Stimulated activated memory B cell treated with anti-CD40 and anti-IgM and Interleukin-4, amounts not matched to agents 10 μg/mL and 1 μg/mL and 100 μg/mL, for 72 hours (primary cell): ENCODE measurements at regions not wholly inside any gene's neighbourhood (a gene's known extent, or its start where the extent isn't known, plus 50 kb on each side); places are given as distances from the start of the nearest gene placed in this dataset.

Source experiments
- ATAC-seq: fragments of 150-1000 bp; cut with Tn5 transposase; 2 replicates; pipeline ENCODE4 v1.10.0; 2021
- H3K27ac Mint-ChIP-seq: one replicate; pipeline ENCODE4 v1.8.0; 2022; ENCODE audit warnings: mild to moderate bottlenecking, mixed read lengths
- H3K27me3 Mint-ChIP-seq: one replicate; pipeline ENCODE4 v1.8.0; 2022; ENCODE audit warnings: mixed read lengths
- H3K36me3 Mint-ChIP-seq: one replicate; pipeline ENCODE4 v1.8.0; 2022; ENCODE audit warnings: mixed read lengths
- H3K4me1 Mint-ChIP-seq: one replicate; pipeline ENCODE4 v1.8.0; 2022; ENCODE audit warnings: mixed read lengths
- H3K4me3 Mint-ChIP-seq: one replicate; pipeline ENCODE4 v1.8.0; 2022; ENCODE audit warnings: mild to moderate bottlenecking, moderate library complexity, mixed read lengths
- H3K9me3 Mint-ChIP-seq: one replicate; pipeline ENCODE4 v1.8.0; 2022; ENCODE audit warnings: mixed read lengths

DNA sequence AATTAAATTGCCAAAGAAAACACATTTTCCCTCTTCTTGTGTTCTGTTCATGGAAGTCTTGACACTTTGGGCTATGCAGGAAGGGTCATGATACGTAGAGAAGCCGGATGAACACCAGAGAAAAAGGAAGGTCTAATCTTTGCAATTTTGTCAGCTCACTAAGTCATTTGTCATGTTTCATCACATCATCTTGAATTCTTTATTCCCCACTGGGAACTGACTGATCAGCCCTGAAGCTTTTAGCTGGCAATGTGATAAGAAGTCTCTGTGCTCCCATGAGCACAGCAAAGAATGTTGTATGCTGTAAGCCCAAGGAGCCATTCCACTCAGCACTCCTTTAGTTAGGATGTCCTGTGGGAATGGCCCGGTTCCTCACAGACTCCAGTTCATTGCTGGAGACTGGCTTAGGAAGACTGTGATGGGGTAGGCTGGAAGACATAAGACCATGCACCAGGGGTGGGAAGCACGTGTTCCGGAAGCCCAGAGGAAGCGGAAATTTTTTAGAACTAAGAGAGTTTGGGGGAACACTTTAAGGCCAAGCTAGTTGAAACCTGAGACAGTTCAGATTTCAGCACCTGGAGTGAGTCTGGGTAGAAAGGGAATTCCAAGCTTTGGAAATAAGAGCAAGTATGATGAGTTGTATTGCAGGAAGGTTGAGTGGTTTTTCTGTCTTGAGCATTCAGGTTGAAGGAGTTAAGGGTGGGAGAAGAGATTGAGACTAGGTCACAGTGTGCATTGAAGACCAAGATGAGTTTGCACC lies 306.7 kb upstream of the MTNR1B start:
- H3K27ac Mint-ChIP-seq, result no peak overlapping the region
- peaks cover 5% of the 10 kb centered on the region for H3K9me3 Mint-ChIP-seq
- no peaks in the 10 kb centered on the region for H3K36me3 Mint-ChIP-seq
- H3K27me3 Mint-ChIP-seq, result no peaks in the 10 kb centered on the region
- no peak overlapping the region for H3K4me3 Mint-ChIP-seq
- H3K4me1 Mint-ChIP-seq, result no peaks in the 10 kb centered on the region
- ATAC-seq, result no peak

DNA sequence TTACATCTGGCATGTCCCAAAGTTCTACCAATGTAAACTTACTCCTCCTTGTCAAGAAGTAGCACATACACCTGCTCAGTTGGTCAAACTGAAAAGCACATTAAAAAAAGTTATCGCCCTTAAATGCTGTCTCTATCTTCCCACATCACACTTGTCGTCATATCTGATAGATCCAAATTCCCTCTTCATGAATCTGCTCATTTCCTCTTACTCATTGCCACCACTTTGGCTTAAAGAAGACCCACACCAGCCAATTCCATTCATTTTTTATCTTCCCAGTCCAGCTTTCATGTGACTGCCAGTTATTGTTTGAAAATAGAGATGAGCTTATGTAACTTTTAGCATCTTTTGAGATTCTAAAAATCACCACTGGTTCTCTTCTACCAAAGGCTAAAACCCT lies 305.9 kb upstream of the MTNR1B start:
- H3K4me1 Mint-ChIP-seq, result no peaks in the 10 kb centered on the region
- H3K27ac Mint-ChIP-seq, result no peak overlapping the region
- H3K4me3 Mint-ChIP-seq, result no peak overlapping the region
- ATAC-seq, result no peak
- no peaks in the 10 kb centered on the region for H3K36me3 Mint-ChIP-seq
- peaks cover 5% of the 10 kb centered on the region for H3K9me3 Mint-ChIP-seq
- no peaks in the 10 kb centered on the region for H3K27me3 Mint-ChIP-seq

DNA sequence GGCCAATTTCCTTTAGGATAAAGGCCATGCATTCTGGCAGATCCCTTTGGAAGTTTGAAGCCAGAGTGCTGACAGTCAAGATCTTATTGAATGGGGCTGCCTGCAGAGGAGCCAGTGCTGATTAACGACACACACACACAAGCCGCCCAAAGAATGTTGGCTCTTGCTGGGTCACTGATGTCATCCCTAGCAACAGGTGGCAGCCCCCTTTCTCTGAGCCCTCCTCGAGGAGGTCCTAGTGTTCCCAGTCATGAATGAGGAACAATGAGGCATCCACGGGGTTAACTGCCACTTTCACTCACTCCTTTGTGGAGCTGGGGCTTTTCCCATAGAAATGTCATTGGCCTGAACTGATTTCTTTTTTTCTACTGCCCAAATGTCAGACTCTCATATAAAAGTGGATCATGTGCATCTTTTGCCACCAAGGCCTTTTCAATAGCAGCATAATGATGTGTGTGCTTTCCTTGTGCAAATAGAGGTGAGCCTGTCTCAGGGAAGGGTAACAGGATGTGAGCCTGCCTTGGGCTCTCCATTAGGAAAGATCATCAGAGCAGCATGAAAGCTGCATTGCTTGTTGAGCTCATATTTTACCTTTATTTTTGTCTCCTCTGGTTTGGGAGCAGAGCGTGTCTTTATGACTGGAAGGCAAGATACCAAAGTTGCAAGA lies 301.8 kb upstream of the MTNR1B start:
- Mint-ChIP-seq H3K36me3 (no peaks in the 10 kb centered on the region), H3K27ac (no peak overlapping the region), H3K9me3 (peaks cover 8% of the 10 kb centered on the region), H3K4me3 (no peak overlapping the region), H3K27me3 (no peaks in the 10 kb centered on the region), H3K4me1 (no peaks in the 10 kb centered on the region)
- ATAC-seq, result no peak

DNA sequence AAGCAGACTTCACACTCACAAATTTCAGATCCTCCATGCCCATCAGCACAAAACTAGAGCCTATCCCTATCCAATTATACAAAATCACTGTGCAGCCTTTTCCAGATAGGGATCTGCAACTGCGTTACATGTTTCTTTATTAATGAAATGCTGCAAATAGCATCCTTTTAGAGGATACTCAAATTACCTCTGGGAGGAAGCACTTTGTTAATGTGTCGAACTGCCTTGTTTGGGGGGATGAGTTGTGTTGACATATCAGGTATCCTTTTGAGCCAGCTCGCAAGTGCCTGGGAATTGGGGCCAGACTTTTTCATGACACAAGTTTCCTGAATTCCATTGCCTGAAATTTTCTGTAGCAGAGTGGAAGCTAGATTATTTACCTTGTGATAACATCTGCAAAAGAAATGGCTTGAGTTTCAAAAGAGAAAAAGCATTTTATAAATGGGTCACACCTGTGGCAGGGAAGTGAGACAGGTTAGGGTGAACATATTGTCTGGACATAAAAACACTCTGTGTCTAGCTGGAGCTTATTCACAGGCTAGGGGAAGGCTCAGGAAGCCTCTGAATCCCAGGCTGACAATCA lies 299.1 kb upstream of the MTNR1B start:
- H3K27ac Mint-ChIP-seq, result no peak overlapping the region
- no peak for ATAC-seq
- H3K27me3 Mint-ChIP-seq, result no peaks in the 10 kb centered on the region
- no peaks in the 10 kb centered on the region for H3K36me3 Mint-ChIP-seq
- peaks cover 5% of the 10 kb centered on the region for H3K9me3 Mint-ChIP-seq
- no peaks in the 10 kb centered on the region for H3K4me1 Mint-ChIP-seq
- H3K4me3 Mint-ChIP-seq, result no peak overlapping the region

DNA sequence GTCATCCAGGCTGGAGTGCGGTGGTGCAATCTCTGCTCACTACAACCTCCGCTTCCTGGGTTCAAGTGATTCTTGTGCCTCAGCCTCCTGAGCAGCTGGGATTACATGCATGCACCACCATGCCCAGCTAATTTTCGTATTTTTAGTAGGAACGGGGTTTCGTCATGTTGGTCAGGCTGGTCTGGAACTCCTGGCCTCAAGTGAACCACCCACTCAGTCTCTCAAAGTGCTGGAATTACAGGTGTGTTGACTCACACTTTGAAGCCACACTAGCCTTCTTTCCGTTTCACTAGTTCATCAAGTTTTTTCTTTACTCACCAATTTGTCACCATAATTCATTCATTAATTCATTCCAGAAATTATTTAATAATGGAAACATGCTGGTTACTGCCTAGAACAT lies 298.4 kb upstream of the MTNR1B start:
- H3K4me3 Mint-ChIP-seq, result no peak overlapping the region
- H3K36me3 Mint-ChIP-seq, result no peaks in the 10 kb centered on the region
- no peaks in the 10 kb centered on the region for H3K27me3 Mint-ChIP-seq
- H3K4me1 Mint-ChIP-seq, result no peaks in the 10 kb centered on the region
- ATAC-seq, result no peak
- no peak overlapping the region for H3K27ac Mint-ChIP-seq
- peaks cover 5% of the 10 kb centered on the region for H3K9me3 Mint-ChIP-seq

DNA sequence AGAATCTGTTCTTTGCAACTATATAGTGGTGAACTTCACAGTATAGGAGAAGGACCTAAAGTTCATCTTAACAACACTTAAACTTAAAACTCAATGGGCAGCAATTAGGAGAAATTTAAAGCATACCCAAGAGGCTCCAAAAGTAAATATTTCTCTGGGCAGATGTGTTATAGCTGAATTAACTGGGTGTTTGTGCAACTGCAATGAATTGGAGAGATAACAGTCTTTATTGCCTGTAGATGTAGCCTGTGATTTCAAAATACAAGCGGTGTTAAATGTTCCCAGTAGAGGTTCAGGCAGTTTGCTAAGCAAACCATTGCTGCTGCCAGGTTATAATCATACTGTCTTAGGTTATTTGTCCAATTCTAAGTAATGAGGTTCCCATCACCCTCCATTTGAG lies 294.1 kb upstream of the MTNR1B start:
- Mint-ChIP-seq H3K36me3 (no peaks in the 10 kb centered on the region), H3K27me3 (no peaks in the 10 kb centered on the region), H3K4me1 (no peaks in the 10 kb centered on the region), H3K9me3 (peaks cover 5% of the 10 kb centered on the region), H3K4me3 (no peak overlapping the region), H3K27ac (no peak overlapping the region)
- no peak for ATAC-seq

DNA sequence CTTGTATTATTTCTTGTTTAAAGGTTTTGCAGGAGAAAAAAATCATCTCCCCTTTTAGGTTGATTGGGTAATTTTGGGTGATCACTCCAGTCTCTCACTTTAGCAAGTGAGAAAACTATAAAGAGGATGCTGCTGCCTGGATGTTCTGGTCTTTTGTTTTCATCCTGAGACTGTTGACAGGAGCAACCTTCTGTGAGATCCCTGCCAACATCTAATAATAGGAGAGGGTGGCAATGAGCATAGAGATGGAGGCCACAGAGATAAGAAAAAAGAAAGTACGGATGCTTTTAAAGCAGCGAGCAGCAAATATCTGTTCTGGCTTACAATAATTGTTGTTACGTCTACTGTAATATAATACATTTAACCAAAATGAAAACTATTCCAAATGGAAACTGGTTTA lies 293.6 kb upstream of the MTNR1B start:
- no peaks in the 10 kb centered on the region for H3K36me3 Mint-ChIP-seq
- no peak for ATAC-seq
- H3K27ac Mint-ChIP-seq, result no peak overlapping the region
- H3K4me1 Mint-ChIP-seq, result no peaks in the 10 kb centered on the region
- H3K4me3 Mint-ChIP-seq, result no peak overlapping the region
- peaks cover 5% of the 10 kb centered on the region for H3K9me3 Mint-ChIP-seq
- H3K27me3 Mint-ChIP-seq, result no peaks in the 10 kb centered on the region

DNA sequence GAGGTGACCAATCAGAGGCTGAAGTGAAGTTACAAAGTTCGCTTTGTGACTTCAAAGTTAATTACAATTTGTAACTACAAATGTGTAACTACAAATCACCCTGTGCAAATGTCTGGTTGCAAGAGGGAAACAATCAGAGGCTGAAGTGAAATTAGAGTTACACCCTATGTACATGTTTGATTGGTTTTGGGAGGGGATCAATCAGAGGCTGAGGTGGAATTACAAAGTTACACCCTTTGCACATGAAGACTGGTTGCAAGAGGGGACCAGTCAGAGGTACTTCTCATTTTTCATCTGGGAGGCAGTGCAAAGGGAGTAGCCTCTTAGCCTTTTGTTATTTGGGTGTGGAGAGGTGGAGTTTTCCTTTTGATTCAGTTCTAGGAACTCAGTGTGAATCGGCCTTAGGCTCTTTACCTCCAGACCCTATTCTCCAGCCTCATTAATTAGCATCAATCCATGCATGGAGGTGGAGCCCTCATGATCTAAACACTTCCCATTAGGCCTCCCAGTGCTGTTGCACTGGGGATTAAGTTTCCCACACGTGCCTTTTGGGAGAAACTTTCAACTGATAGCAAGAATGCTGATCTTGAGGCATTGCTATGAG lies 291.3 kb upstream of the MTNR1B start:
- H3K27ac Mint-ChIP-seq, result no peak overlapping the region
- no peak overlapping the region for H3K4me3 Mint-ChIP-seq
- H3K36me3 Mint-ChIP-seq, result no peaks in the 10 kb centered on the region

DNA sequence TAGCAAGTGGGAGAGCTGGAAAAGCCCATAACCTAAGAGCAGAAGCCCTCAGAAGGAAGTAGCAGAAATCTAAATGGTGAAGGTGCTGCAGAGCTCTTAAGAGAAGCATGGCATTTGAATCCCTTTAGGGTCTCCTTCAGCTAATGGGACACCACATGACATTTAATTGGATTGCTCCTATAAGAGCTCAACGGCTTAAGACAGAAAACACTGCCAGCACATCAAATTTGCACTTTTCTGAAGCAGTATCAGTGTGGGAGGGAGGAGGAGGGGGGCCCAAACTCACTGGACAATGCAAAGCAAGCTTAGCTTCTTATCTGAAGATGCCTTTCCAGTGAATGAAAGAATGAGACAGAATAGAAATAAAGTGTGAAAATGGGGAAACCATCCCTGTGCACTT lies 287.9 kb upstream of the MTNR1B start:
- Mint-ChIP-seq H3K9me3 (peaks cover 7% of the 10 kb centered on the region), H3K4me1 (no peaks in the 10 kb centered on the region), H3K27ac (no peak overlapping the region), H3K36me3 (no peaks in the 10 kb centered on the region), H3K27me3 (no peaks in the 10 kb centered on the region), H3K4me3 (no peak overlapping the region)
- ATAC-seq, result no peak

More for the DNA sequence above, 291.3 kb upstream of the MTNR1B start:
- ATAC-seq, result no peak
- Mint-ChIP-seq H3K4me1 (no peaks in the 10 kb centered on the region), H3K9me3 (peaks cover 7% of the 10 kb centered on the region), H3K27me3 (no peaks in the 10 kb centered on the region)

DNA sequence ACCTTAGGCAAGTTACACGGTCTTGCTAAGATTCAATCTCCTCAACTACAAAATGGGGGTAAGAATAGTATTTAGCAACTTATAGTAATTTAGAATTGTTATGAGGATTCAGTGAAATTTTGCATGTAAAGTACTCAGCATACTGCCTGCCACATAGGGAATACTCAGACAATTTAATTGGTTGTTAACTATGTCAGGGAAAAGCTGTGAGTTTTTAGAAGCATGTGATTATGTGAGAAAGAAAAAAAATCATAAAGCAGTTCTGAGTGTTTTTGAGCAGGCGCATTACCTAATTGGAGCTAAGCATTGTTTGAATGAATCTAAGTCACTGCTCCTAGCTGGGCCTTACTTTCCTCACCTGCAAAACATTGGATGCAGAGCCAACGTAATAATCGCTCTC lies 287.3 kb upstream of the MTNR1B start:
- H3K9me3 Mint-ChIP-seq, result peaks cover 7% of the 10 kb centered on the region
- H3K36me3 Mint-ChIP-seq, result no peaks in the 10 kb centered on the region
- no peaks in the 10 kb centered on the region for H3K27me3 Mint-ChIP-seq
- no peak for ATAC-seq
- no peak overlapping the region for H3K4me3 Mint-ChIP-seq
- H3K27ac Mint-ChIP-seq, result no peak overlapping the region
- no peaks in the 10 kb centered on the region for H3K4me1 Mint-ChIP-seq

DNA sequence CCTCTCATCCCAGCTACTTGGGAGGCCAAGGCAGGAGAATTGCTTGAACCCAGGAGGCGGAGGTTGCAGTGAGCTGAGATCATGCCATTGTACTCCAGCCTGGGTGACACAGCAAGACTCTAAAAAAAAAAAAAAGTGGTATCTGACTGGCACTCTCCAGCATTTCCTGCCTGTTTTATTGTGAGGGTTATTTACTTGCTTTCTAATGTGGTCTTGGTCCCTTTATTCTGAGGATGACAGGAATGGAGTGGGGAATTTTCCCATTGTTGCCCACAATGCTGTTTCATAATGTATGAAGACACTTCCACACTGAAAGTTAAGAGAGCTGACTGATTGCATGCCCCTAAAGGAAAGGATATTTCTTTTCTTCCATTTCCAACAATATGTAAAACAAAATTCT lies 286.5 kb upstream of the MTNR1B start:
- no peak overlapping the region for H3K27ac Mint-ChIP-seq
- ATAC-seq, result no peak
- no peaks in the 10 kb centered on the region for H3K4me1 Mint-ChIP-seq
- no peaks in the 10 kb centered on the region for H3K36me3 Mint-ChIP-seq
- no peaks in the 10 kb centered on the region for H3K27me3 Mint-ChIP-seq
- no peak overlapping the region for H3K4me3 Mint-ChIP-seq
- peaks cover 10% of the 10 kb centered on the region for H3K9me3 Mint-ChIP-seq

DNA sequence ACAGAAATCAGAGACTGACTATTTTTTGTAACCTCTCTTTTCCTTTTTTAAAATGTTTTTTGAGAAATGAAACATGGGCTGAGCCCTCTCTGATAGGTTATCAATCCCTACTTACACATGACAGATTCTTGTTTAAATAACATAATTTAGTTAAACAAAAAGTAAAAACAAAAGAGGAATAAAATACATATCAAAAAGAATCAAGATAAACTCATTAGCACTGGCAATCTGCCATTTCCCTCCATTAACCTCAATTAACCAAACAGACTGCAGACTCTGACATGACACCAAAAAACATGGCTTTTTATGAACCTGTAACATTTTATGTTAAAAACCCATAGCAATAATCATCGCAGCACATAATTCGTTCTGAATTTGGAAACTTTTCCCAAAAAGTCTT lies 284.4 kb upstream of the MTNR1B start:
- Mint-ChIP-seq H3K9me3 (peaks cover 10% of the 10 kb centered on the region), H3K27ac (no peak overlapping the region), H3K4me1 (no peaks in the 10 kb centered on the region), H3K27me3 (no peaks in the 10 kb centered on the region), H3K36me3 (no peaks in the 10 kb centered on the region), H3K4me3 (no peak overlapping the region)
- ATAC-seq, result no peak

DNA sequence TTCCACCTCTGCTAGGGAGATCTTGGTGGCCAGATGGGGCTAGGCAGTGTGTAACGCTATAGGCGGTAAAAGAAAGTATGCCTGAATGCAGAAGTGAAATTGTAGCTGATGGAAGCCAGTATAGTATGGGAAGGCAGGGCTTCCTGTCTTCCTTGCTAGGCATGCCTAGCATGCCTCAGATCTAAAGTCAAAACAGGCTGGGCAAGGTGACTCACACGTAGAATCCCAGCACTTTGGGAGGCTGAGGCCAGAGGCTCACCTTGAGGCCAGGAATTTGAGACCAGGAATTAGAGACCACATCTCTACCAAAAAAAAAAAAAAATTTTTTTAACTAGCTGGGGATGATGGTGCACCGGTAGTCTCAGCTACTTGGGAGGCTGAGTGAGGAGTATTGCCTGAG lies 281.7 kb upstream of the MTNR1B start:
- peaks cover 7% of the 10 kb centered on the region for H3K9me3 Mint-ChIP-seq
- no peak overlapping the region for H3K4me3 Mint-ChIP-seq

DNA sequence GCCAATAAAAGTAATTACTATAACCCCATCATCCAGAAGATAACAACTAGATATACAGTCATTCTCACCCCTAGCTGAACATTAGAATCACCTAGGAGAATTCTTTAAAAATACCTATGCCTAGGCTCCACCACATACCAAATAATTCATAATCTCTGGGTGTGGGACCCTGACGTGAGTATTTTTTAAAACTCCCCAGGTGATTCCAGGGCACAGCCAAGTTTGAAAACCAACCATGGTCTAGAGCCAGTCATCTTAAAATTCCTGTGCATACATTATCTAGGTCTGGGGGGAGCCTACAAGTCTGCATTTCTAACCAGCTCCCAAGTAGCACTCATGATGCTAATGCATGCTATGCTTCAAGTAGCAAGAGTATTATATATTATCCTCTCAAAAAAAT lies 281.0 kb upstream of the MTNR1B start:
- H3K27me3 Mint-ChIP-seq, result no peaks in the 10 kb centered on the region
- H3K4me1 Mint-ChIP-seq, result no peaks in the 10 kb centered on the region
- no peak overlapping the region for H3K4me3 Mint-ChIP-seq
- H3K27ac Mint-ChIP-seq, result no peak overlapping the region
- no peak for ATAC-seq
- no peaks in the 10 kb centered on the region for H3K36me3 Mint-ChIP-seq
- peaks cover 7% of the 10 kb centered on the region for H3K9me3 Mint-ChIP-seq

More for the DNA sequence above, 281.7 kb upstream of the MTNR1B start:
- H3K27ac Mint-ChIP-seq, result no peak overlapping the region
- H3K27me3 Mint-ChIP-seq, result no peaks in the 10 kb centered on the region
- no peaks in the 10 kb centered on the region for H3K36me3 Mint-ChIP-seq
- H3K4me1 Mint-ChIP-seq, result no peaks in the 10 kb centered on the region
- no peak for ATAC-seq

DNA sequence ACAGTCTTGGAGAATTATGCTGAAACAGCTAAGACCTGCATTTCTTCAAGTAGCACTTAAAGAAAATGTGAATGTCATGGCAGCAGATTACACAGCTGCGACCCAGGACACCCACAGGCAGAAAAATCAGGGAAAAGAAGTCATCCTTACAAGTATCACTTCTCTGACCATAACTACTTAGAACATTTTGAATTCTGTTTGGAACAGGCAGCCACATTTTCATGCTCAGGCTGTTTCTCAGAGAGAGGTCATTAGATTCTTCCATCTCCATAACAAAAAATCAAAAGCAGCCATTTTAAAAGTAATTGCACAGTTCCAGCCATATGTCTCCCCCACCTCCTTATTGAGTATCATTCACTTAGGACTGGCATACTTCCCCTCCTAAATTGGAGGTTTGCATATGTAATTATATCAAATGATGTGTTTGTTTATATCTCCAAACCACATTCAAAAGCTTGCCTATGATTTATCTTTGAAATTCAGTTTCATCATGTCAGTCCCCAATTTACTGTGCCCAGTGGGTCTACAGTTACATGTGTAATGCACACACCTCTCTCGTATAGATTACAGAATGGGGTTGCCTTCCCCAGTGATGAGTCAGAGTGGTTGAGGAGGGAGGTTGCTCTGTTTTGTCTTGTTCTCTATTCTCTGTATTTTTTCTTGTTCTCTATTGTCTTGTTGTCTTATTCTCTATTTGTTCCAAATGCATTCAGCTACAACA lies 276.5 kb upstream of the MTNR1B start:
- no peak overlapping the region for H3K4me3 Mint-ChIP-seq
- H3K36me3 Mint-ChIP-seq, result no peaks in the 10 kb centered on the region
- H3K9me3 Mint-ChIP-seq, result peaks cover 3% of the 10 kb centered on the region
- ATAC-seq, result no peak
- no peak overlapping the region for H3K27ac Mint-ChIP-seq
- no peaks in the 10 kb centered on the region for H3K27me3 Mint-ChIP-seq
- H3K4me1 Mint-ChIP-seq, result no peaks in the 10 kb centered on the region
